Prostate gland (tissue), 2 donors: ENCODE measurements at regions not wholly inside any gene's neighbourhood (a gene's known extent, or its start where the extent isn't known, plus 50 kb on each side); places are given as distances from the start of the nearest gene placed in this dataset.

ENCODE experiments used
- CTCF ChIP-seq, 4 experiments: fragments of 200-600 bp in 2 of 4; fragments of 450-650 bp in 2 of 4; sonication (generic) in 2 of 4; IDR thresholded peaks; 1 replicate in 3 of 4; 2 replicates in 1 of 4; pipeline ENCODE4 v1.5.1; 2016 to 2019; ENCODE audit warnings: antibody characterized with exemption in 4 of 4, mild to moderate bottlenecking in 2 of 4, moderate library complexity in 2 of 4
- POLR2A ChIP-seq: fragments of 450-650 bp; IDR thresholded peaks from one replicate; pipeline ENCODE4 v1.6.1; 2016; ENCODE audit warnings: antibody characterized with exemption, mild to moderate bottlenecking
- POLR2AphosphoS5 ChIP-seq: sonication (generic); formaldehyde crosslinking; IDR thresholded peaks from one replicate; pipeline ENCODE4 v1.6.1; 2017; ENCODE audit warnings: antibody characterized with exemption

- TF ChIP-seq CTCF (IDR thresholded peaks at IDR 0.05) (no peak), POLR2AphosphoS5 (no peak), POLR2A (no peak)
These were observed 356.8 kb downstream of the NR4A2 start for GRCh38 chr2:155975734-155976133.
